ENCODE measurements at regions not wholly inside any gene's neighbourhood (a gene's known extent, or its start where the extent isn't known, plus 50 kb on each side); places are given as distances from the start of the nearest gene placed in this dataset.
A peak's percentile ranks its signal among the peaks of the same experiment; 100 is the strongest.

GRCh38 chr4:71221510-71222466 lies 117.0 kb upstream of the SLC4A4 start:
- Histone ChIP-seq H3K4me3 (ENCODE audit: low read length) (no peak overlapping the region), H3K9ac (ENCODE audit: low read length) (no peak overlapping the region), H2AFZ (ENCODE audit: low read depth, low read length) (no peak overlapping the region), H3K9me3 (ENCODE audit: insufficient read depth, low read length) (no peaks in the 10 kb centered on the region), H4K20me1 (ENCODE audit: insufficient read depth, low read length) (no peaks in the 10 kb centered on the region), H3K27me3 (ENCODE audit: low read depth, low read length) (no peaks in the 10 kb centered on the region), H3K27ac (ENCODE audit: low read length) (no peak overlapping the region), H3K79me2 (ENCODE audit: low read length) (no peaks in the 10 kb centered on the region), H3K4me1 (ENCODE audit: low read length) (no peaks in the 10 kb centered on the region), H3K4me2 (ENCODE audit: low read length) (no peak overlapping the region), H3K36me3 (replicated peaks; ENCODE audit: low read depth, low read length) (no peaks in the 10 kb centered on the region)
- no peak for TF ChIP-seq EZH2phosphoT487 (IDR thresholded peaks at IDR 0.05; ENCODE audit: low read depth)
- TF ChIP-seq CTCF (IDR thresholded peaks at IDR 0.05; ENCODE audit: low read depth, low read length): no peak

- Histone ChIP-seq H4K20me1 (ENCODE audit: insufficient read depth, low read length) (no peaks in the 10 kb centered on the region), H3K4me2 (ENCODE audit: low read length) (no peak overlapping the region), H3K27ac (ENCODE audit: low read length) (no peak overlapping the region), H3K36me3 (replicated peaks; ENCODE audit: low read depth, low read length) (no peaks in the 10 kb centered on the region), H3K4me3 (ENCODE audit: low read length) (no peak overlapping the region), H2AFZ (ENCODE audit: low read depth, low read length) (no peak overlapping the region), H3K9ac (ENCODE audit: low read length) (no peak overlapping the region), H3K4me1 (ENCODE audit: low read length) (no peaks in the 10 kb centered on the region), H3K79me2 (ENCODE audit: low read length) (no peaks in the 10 kb centered on the region), H3K9me3 (ENCODE audit: insufficient read depth, low read length) (no peaks in the 10 kb centered on the region), H3K27me3 (ENCODE audit: low read depth, low read length) (peaks cover 7% of the 10 kb centered on the region; the same call in 1 of the 2 replicates)
- TF ChIP-seq CTCF (IDR thresholded peaks at IDR 0.05; ENCODE audit: low read depth, low read length): no peak
- TF ChIP-seq EZH2phosphoT487 (IDR thresholded peaks at IDR 0.05; ENCODE audit: low read depth): no peak
Measured at GRCh38 chr4:71222661-71223060, 116.2 kb upstream of the SLC4A4 start.

- H3K36me3 ChIP-seq (replicated peaks; ENCODE audit: low read depth, low read length): no peaks in the 10 kb centered on the region
- no peaks in the 10 kb centered on the region for H3K9me3 ChIP-seq (ENCODE audit: insufficient read depth, low read length)
- H2AFZ ChIP-seq (ENCODE audit: low read depth, low read length): no peak overlapping the region
- H3K9ac ChIP-seq (ENCODE audit: low read length): no peak overlapping the region
- peaks cover 12% of the 10 kb centered on the region for H3K4me1 ChIP-seq (ENCODE audit: low read length)
- H3K27me3 ChIP-seq (ENCODE audit: low read depth, low read length): peaks cover 21% of the 10 kb centered on the region
- H3K27ac ChIP-seq (ENCODE audit: low read length): no peak overlapping the region
- H4K20me1 ChIP-seq (ENCODE audit: insufficient read depth, low read length): no peaks in the 10 kb centered on the region
- no peak for TF ChIP-seq EZH2phosphoT487 (IDR thresholded peaks at IDR 0.05; ENCODE audit: low read depth)
- peak; percentile 68 for TF ChIP-seq CTCF (IDR thresholded peaks at IDR 0.05; ENCODE audit: low read depth, low read length)
- no peaks in the 10 kb centered on the region for H3K79me2 ChIP-seq (ENCODE audit: low read length)
- peak overlapping the region; percentile 54 for H3K4me2 ChIP-seq (ENCODE audit: low read length)
- H3K4me3 ChIP-seq (ENCODE audit: low read length): no peak overlapping the region
Measured at GRCh38 chr4:71229477-71230270, 109.1 kb upstream of the SLC4A4 start.

All from OCI-LY3 (cell line).